ENCODE measurements at regions not wholly inside any gene's neighbourhood (a gene's known extent, or its start where the extent isn't known, plus 50 kb on each side); places are given as distances from the start of the nearest gene placed in this dataset.

- TF ChIP-seq POLR2A (IDR thresholded peaks at IDR 0.05; ENCODE audit: low read length) (no peak), GATA1 (IDR thresholded peaks at IDR 0.05; ENCODE audit: low read depth, low read length) (no peak)
These were observed 635.3 kb downstream of the UTRN start for GRCh38 chr6:144920391-144920961.
